Neural cell (in vitro differentiated cells): ENCODE measurements at regions not wholly inside any gene's neighbourhood (a gene's known extent, or its start where the extent isn't known, plus 50 kb on each side); places are given as distances from the start of the nearest gene placed in this dataset.

Experiments used
- CTCF ChIP-seq: fragments of 450-650 bp; IDR thresholded peaks from 2 replicates; pipeline ENCODE4 v1.5.1; 2014; ENCODE audit warnings: antibody characterized with exemption, mild to moderate bottlenecking, moderate library complexity; ENCODE audit not compliant: poor library complexity, severe bottlenecking
- RAD21 ChIP-seq: fragments of 450-650 bp; conservative IDR thresholded peaks from 2 replicates; pipeline ENCODE4 v1.6.1; 2014; ENCODE audit warnings: antibody characterized with exemption, mild to moderate bottlenecking, moderate library complexity

GRCh38 chr2:128753800-128754199 is 435.1 kb upstream of the HS6ST1 start:
- TF ChIP-seq CTCF (no peak), RAD21 (no peak)
